ENCODE measurements at regions not wholly inside any gene's neighbourhood (a gene's known extent, or its start where the extent isn't known, plus 50 kb on each side); places are given as distances from the start of the nearest gene placed in this dataset.
"Not testable (repeated sequence)": the region's sequence is repeated elsewhere in the genome, so short reads cannot be mapped to it uniquely, and the experiment has no call there.

DNA sequence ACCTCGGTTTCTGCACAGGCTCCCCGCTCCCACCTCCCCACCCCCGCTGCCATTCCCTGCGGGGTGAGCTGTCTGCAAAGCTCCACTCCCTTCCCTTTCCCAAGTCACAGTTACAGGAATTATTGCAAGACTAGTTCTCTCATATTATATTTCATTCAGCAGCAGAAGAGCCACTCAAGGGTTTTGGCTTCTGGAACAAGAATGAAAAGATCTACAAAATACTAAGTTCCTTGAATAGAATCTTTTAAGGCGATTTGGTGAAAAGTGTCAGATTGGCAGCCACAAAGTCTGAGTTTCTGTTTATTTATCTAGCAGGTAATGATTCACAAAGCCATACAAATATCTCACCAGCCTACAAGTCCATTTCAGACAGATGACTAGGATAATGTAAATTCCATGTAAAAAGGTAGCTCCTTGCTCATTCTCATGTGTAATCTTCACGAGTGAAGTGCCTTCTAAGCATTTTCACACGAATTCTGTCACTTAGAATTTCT is 221.9 kb upstream of the RBBP8 start:
- H3K4me3 Mint-ChIP-seq (ENCODE audit: unreplicated experiment), result peak overlapping the region; percentile 78
- no peaks in the 10 kb centered on the region for H3K36me3 Mint-ChIP-seq (ENCODE audit: unreplicated experiment)

DNA sequence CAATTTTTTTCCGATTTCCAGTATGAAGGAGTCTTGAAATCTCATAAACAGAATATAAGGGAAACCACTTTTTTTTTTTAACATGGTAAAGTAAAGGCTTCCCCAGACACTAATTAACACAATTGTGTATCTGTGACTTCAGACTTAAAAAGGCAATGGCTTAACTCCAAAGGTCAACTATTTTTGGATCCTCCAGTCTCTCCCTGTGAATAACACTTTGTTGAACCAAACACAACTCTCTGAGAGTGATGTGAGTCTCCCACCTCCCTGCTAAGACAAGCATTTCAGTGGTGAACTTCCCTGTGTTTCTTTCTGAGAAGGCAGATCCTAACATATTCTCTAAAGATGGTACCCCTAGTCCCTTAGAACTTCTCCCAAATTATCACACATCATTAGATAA is 219.6 kb upstream of the RBBP8 start:
- Mint-ChIP-seq H3K4me3 (ENCODE audit: unreplicated experiment) (no peak overlapping the region), H3K36me3 (ENCODE audit: unreplicated experiment) (no peaks in the 10 kb centered on the region), H3K4me1 (ENCODE audit: unreplicated experiment) (peaks cover 26% of the 10 kb centered on the region), H3K9me3 (ENCODE audit: unreplicated experiment) (no peaks in the 10 kb centered on the region), H3K27ac (ENCODE audit: unreplicated experiment) (no peak overlapping the region), H3K27me3 (ENCODE audit: unreplicated experiment) (no peaks in the 10 kb centered on the region)
- TF ChIP-seq, protein P1, sequence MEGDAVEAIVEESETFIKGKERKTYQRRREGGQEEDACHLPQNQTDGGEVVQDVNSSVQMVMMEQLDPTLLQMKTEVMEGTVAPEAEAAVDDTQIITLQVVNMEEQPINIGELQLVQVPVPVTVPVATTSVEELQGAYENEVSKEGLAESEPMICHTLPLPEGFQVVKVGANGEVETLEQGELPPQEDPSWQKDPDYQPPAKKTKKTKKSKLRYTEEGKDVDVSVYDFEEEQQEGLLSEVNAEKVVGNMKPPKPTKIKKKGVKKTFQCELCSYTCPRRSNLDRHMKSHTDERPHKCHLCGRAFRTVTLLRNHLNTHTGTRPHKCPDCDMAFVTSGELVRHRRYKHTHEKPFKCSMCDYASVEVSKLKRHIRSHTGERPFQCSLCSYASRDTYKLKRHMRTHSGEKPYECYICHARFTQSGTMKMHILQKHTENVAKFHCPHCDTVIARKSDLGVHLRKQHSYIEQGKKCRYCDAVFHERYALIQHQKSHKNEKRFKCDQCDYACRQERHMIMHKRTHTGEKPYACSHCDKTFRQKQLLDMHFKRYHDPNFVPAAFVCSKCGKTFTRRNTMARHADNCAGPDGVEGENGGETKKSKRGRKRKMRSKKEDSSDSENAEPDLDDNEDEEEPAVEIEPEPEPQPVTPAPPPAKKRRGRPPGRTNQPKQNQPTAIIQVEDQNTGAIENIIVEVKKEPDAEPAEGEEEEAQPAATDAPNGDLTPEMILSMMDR (IDR thresholded peaks at IDR 0.05), result no peak
- no peak for DNase-seq (ENCODE audit: extremely low spot score, unreplicated experiment)

More for the DNA sequence above, 221.9 kb upstream of the RBBP8 start:
- Mint-ChIP-seq H3K4me1 (ENCODE audit: unreplicated experiment) (peaks cover 27% of the 10 kb centered on the region), H3K27ac (ENCODE audit: unreplicated experiment) (peak overlapping the region; percentile 90), H3K27me3 (ENCODE audit: unreplicated experiment) (no peaks in the 10 kb centered on the region), H3K9me3 (ENCODE audit: unreplicated experiment) (no peaks in the 10 kb centered on the region)
- DNase-seq (ENCODE audit: extremely low spot score, unreplicated experiment), result no peak
- TF ChIP-seq, protein P1 (IDR thresholded peaks at IDR 0.05), result no peak

DNA sequence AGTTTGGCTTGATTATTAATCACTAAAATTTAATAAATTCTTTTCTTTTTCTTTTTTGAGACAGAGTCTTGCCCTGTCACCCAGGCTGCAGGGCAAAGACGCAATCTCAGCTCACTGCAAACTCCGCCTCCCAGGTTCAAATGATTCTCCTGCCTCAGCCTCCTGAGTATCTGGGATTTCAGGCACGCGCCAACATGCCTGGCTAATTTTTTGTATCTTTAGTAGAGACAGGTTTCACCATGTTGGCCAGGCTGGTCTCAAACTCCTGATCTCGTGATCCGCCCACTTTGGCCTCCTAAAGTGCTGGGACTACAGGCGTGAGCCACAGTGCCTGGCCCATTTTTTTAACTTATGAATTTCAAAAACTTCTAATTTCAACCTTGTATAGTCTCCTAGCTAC is 215.6 kb upstream of the RBBP8 start:
- not testable (repeated sequence) for H3K9me3 Mint-ChIP-seq (ENCODE audit: unreplicated experiment); H3K36me3 Mint-ChIP-seq (ENCODE audit: unreplicated experiment); H3K4me1 Mint-ChIP-seq (ENCODE audit: unreplicated experiment); DNase-seq (ENCODE audit: extremely low spot score, unreplicated experiment); H3K4me3 Mint-ChIP-seq (ENCODE audit: unreplicated experiment); H3K27me3 Mint-ChIP-seq (ENCODE audit: unreplicated experiment); H3K27ac Mint-ChIP-seq (ENCODE audit: unreplicated experiment)

DNA sequence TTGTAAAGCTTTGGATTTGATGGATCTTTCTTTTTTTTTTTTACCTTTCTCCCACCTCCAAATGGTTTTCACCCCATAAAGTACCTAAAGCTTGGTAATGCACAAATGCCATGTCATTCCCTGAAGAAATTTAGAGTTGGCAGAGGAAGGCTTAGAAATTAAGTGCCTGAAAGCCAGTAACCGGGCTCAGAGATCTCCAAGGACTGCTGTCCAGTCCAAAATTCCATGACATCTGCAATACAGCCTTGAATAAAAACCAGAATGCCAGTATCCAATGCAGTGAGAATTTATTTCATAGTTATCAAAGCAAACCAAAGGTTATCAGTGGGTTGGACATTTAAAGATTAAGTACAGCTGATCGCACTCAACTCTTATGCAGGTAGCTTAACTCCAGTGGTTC is 209.9 kb upstream of the RBBP8 start:
- DNase-seq (ENCODE audit: extremely low spot score, unreplicated experiment), result no peak
- no peak overlapping the region for H3K4me3 Mint-ChIP-seq (ENCODE audit: unreplicated experiment)
- peaks cover 2% of the 10 kb centered on the region for H3K27me3 Mint-ChIP-seq (ENCODE audit: unreplicated experiment)
- no peaks in the 10 kb centered on the region for H3K9me3 Mint-ChIP-seq (ENCODE audit: unreplicated experiment)
- H3K4me1 Mint-ChIP-seq (ENCODE audit: unreplicated experiment), result no peaks in the 10 kb centered on the region
- H3K36me3 Mint-ChIP-seq (ENCODE audit: unreplicated experiment), result no peaks in the 10 kb centered on the region
- H3K27ac Mint-ChIP-seq (ENCODE audit: unreplicated experiment), result no peak overlapping the region
- TF ChIP-seq, protein P1 (IDR thresholded peaks at IDR 0.05), result no peak

DNA sequence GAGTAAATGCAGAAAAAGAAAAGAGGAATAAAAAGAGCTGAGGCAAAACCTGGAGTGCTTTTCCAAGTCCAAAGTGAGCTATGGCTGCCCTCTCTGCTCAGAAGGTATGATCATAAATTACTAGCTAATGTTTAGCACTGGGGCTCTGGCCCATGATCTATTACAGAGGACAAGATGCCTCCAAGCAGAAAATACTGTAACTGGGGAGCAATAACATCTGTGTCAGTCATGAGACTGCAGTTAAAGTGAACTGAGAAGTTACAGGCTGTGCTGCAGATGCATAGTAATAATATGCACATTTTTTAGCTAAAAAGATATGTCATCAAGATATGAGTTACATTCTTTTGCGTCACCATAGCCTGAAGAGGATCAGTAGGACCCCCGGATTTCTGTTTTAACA is 209.4 kb upstream of the RBBP8 start:
- H3K36me3 Mint-ChIP-seq (ENCODE audit: unreplicated experiment), result no peaks in the 10 kb centered on the region
- H3K27ac Mint-ChIP-seq (ENCODE audit: unreplicated experiment), result no peak overlapping the region
- no peak overlapping the region for H3K4me3 Mint-ChIP-seq (ENCODE audit: unreplicated experiment)
- TF ChIP-seq, protein P1 (IDR thresholded peaks at IDR 0.05), result no peak
- no peaks in the 10 kb centered on the region for H3K4me1 Mint-ChIP-seq (ENCODE audit: unreplicated experiment)
- H3K27me3 Mint-ChIP-seq (ENCODE audit: unreplicated experiment), result peaks cover 5% of the 10 kb centered on the region
- DNase-seq (ENCODE audit: extremely low spot score, unreplicated experiment), result no peak
- H3K9me3 Mint-ChIP-seq (ENCODE audit: unreplicated experiment), result no peaks in the 10 kb centered on the region

DNA sequence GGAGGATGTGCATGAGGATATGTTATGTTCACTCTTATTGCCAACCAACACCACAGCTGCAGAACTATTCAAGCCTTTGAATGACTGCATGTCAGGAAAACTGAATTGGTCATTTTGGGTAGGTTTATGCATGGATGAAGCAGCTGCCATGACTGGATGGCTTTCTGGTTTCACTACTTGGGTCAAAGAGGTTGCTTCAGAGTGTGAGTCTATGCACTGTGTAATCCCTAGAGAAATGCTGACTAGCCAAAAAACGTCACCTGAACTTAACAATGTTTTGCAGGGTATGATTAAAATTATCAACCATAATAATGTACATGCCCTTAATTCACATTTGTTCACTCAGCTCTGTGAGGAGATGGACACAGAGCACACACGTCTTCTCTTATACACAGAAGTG is 206.7 kb upstream of the RBBP8 start:
- DNase-seq (ENCODE audit: extremely low spot score, unreplicated experiment), result no peak
- Mint-ChIP-seq H3K36me3 (ENCODE audit: unreplicated experiment) (no peaks in the 10 kb centered on the region), H3K4me3 (ENCODE audit: unreplicated experiment) (no peak overlapping the region), H3K9me3 (ENCODE audit: unreplicated experiment) (no peaks in the 10 kb centered on the region), H3K4me1 (ENCODE audit: unreplicated experiment) (no peaks in the 10 kb centered on the region), H3K27me3 (ENCODE audit: unreplicated experiment) (peaks cover 7% of the 10 kb centered on the region), H3K27ac (ENCODE audit: unreplicated experiment) (no peak overlapping the region)
- TF ChIP-seq, protein P1 (IDR thresholded peaks at IDR 0.05), result no peak
